Dedifferentiated amniotic fluid mesenchymal stem cell (primary cell): ENCODE measurements at regions not wholly inside any gene's neighbourhood (a gene's known extent, or its start where the extent isn't known, plus 50 kb on each side); places are given as distances from the start of the nearest gene placed in this dataset.
"Not testable (repeated sequence)": the region's sequence is repeated elsewhere in the genome, so short reads cannot be mapped to it uniquely, and the experiment has no call there.

Experiments used
- DNase-seq: peaks from one replicate; pipeline ENCODE4 v3.0.0-alpha.2; 2016; ENCODE audit errors: extremely low spot score

- DNase-seq = no peak
Measured at GRCh38 chr9:1918108-1918507, 97.0 kb upstream of the SMARCA2 start.

GRCh38 chr9:1918622-1919021, 96.5 kb upstream of the SMARCA2 start:
- DNase-seq = no peak

- no peak for DNase-seq
Measured at GRCh38 chr9:1919229-1919628, 95.9 kb upstream of the SMARCA2 start.

- DNase-seq = no peak
Measured at GRCh38 chr9:1920386-1920785, 94.8 kb upstream of the SMARCA2 start.

GRCh38 chr9:1922026-1922425, 93.1 kb upstream of the SMARCA2 start:
- no peak for DNase-seq

- no peak for DNase-seq
Measured at GRCh38 chr9:1927546-1927945, 87.6 kb upstream of the SMARCA2 start.

- no peak for DNase-seq
Measured at GRCh38 chr9:1929134-1929533, 86.0 kb upstream of the SMARCA2 start.

GRCh38 chr9:1929722-1930244, 85.4 kb upstream of the SMARCA2 start:
- no peak for DNase-seq

- not testable (repeated sequence) for DNase-seq
Measured at GRCh38 chr9:1930245-1930736, 84.9 kb upstream of the SMARCA2 start.

GRCh38 chr9:1938135-1938534, 77.0 kb upstream of the SMARCA2 start:
- no peak for DNase-seq

- no peak for DNase-seq
Measured at GRCh38 chr9:1938675-1939170, 76.4 kb upstream of the SMARCA2 start.

- DNase-seq = no peak
Measured at GRCh38 chr9:1939466-1939865, 75.7 kb upstream of the SMARCA2 start.

GRCh38 chr9:1939926-1940368, 75.2 kb upstream of the SMARCA2 start:
- DNase-seq = no peak

- DNase-seq = no peak
Measured at GRCh38 chr9:1941989-1942388, 73.2 kb upstream of the SMARCA2 start.

- DNase-seq = no peak
Measured at GRCh38 chr9:1946526-1947283, 68.4 kb upstream of the SMARCA2 start.

- no peak for DNase-seq
Measured at GRCh38 chr9:1947438-1947837, 67.7 kb upstream of the SMARCA2 start.

- DNase-seq = no peak
Measured at GRCh38 chr9:1948541-1948940, 66.6 kb upstream of the SMARCA2 start.

- DNase-seq = no peak
Measured at GRCh38 chr9:1951446-1951845, 63.7 kb upstream of the SMARCA2 start.

- no peak for DNase-seq
Measured at GRCh38 chr9:1952001-1952400, 63.1 kb upstream of the SMARCA2 start.

GRCh38 chr9:1954238-1954637, 60.9 kb upstream of the SMARCA2 start:
- DNase-seq = no peak

- DNase-seq = no peak
Measured at GRCh38 chr9:1956958-1957357, 58.2 kb upstream of the SMARCA2 start.

GRCh38 chr9:1957856-1958255, 57.3 kb upstream of the SMARCA2 start:
- DNase-seq = no peak

GRCh38 chr9:1959371-1959770, 55.8 kb upstream of the SMARCA2 start:
- no peak for DNase-seq
